ENCODE measurements at regions not wholly inside any gene's neighbourhood (a gene's known extent, or its start where the extent isn't known, plus 50 kb on each side); places are given as distances from the start of the nearest gene placed in this dataset.
A peak's percentile ranks its signal among the peaks of the same experiment; 100 is the strongest.

DNA sequence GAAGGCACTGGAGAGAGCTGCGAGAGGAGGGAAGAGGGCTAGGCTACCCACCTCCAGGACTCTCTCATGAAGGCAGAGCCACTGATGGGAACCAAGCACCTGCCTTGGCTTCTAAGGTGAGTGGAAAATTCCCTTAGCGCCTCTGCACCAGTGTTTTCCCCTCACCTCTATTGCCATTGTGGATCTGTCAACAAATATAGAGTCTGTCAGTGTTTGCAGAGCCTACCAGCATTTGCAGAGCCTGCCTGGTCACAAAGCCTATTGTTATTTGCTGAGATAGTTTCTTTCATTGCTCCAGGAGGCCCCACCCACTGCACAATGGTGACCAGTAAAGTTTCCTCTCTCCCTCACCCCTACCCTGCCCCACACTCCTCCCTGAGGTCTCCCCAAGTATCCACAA, 141.9 kb downstream of the MRPL14 start (continued):
- no peak for TF ChIP-seq FOXP1 (IDR thresholded peaks at IDR 0.05)
- TF ChIP-seq FOXP1 (CRISPR knock-in tag; IDR thresholded peaks at IDR 0.05), result peak; percentile 58
- peak; percentile 15; the same call in 1 of the 2 replicates for TF ChIP-seq RXRB (CRISPR knock-in tag; IDR thresholded peaks at IDR 0.05; ENCODE audit: borderline replicate concordance)
- TF ChIP-seq RFX1 (IDR thresholded peaks at IDR 0.05), result no peak

DNA sequence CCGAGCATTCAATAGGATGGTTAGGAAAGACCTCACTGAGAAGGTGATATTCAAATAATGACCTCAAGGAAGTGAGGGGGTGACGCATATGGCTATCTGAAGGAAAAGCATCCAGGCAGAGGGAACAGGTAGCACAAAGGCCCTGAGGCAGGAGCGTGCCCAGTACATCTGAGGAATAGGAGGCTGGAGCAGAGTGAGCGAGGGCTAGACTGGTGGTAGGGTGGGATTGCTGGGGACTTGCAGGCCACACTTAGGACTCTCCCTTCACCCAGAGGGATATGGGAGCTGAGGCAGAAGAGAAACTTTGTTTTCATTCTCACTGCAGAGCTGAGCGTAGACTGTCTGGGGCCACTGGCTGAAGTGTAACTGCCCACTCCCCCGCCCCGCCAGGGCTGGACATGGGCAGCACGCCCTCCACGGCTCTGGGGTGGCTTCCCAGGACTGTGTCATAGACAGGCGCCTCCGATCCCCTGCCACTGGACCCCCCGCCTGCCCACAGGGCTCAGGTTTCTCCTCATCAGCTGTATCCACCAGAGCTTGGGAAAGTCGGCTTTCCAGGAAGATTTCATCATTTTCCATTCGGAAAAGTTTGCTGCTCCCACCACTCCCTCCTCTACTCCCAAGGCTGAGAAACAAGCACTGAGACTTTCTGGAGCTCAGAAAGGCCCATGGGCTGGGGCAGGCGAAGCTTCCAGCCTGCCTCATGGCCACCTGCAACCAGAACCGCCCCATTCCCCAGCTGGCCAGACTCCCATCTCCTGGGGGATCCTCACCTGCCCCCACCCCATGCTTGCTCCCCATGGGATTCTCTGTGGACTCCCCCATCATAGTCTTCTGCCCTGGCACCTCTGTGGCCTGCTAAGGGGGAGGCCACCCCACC, 142.6 kb downstream of the MRPL14 start:
- Histone ChIP-seq H3K9me3 (ENCODE audit: low read length) (no peaks in the 10 kb centered on the region), H3K79me2 (ENCODE audit: insufficient read depth, low read length) (no peaks in the 10 kb centered on the region), H3K36me3 (replicated peaks in 1 of 2; ENCODE audit: control insufficient read depth in 1 of 2, insufficient read depth in 2 of 2, low read length in 2 of 2) (no peaks in the 10 kb centered on the region), H4K20me1 (ENCODE audit: insufficient read depth, low read length) (no peaks in the 10 kb centered on the region), H3K4me1 (ENCODE audit: insufficient read depth, low read length) (peaks cover 85% of the 10 kb centered on the region), H3K4me3 (replicated peaks in 1 of 3; ENCODE audit: insufficient read depth in 1 of 3, low read depth in 2 of 3, low read length in 3 of 3) (peak overlapping the region in 2 of 3 experiments; percentile 2 to 47; a peak in 3 of 6 replicates), H3K27me3 (ENCODE audit: control insufficient read depth in 1 of 2, insufficient read depth in 2 of 2, low read length in 2 of 2) (peaks cover 22 to 87% of the 10 kb centered on the region in 2 experiments), H3K4me2 (ENCODE audit: low read depth, low read length) (peak overlapping the region; percentile 60), H3K27ac (ENCODE audit: extremely low read length, insufficient read depth, low read length) (no peak overlapping the region), H2AFZ (ENCODE audit: low read length) (no peak overlapping the region), H3K9ac (ENCODE audit: insufficient read depth, low read depth, low read length) (no peak overlapping the region)
- intact Hi-C loops (cut with micrococcal nuclease; ENCODE audit: unreplicated experiment), result no loop called here
- in situ Hi-C loops (cut with HindIII; ENCODE audit: extremely low pct_ligation_motif_present, low pct_unique_long_range_greater_than_20kb), result no loop called here
- ATAC-seq (peak; percentile 49), FAIRE-seq (no peak), DNase-seq (ENCODE audit: low spot score) (no peak)
- ChIA-PET CTCF (ENCODE audit: low intra/inter-chr PET ratio, low total read pairs) (no interaction called here), POLR2A (no interaction called here)
- no TSS peak for BruUV-seq (replicated peaks)
- 36% methylated on average over 6 of the region's 16 CpGs for WGBS (ENCODE audit: low lambda C conversion rate)
- TF ChIP-seq, protein P1, sequence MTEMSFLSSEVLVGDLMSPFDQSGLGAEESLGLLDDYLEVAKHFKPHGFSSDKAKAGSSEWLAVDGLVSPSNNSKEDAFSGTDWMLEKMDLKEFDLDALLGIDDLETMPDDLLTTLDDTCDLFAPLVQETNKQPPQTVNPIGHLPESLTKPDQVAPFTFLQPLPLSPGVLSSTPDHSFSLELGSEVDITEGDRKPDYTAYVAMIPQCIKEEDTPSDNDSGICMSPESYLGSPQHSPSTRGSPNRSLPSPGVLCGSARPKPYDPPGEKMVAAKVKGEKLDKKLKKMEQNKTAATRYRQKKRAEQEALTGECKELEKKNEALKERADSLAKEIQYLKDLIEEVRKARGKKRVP (CRISPR knock-in tag; IDR thresholded peaks at IDR 0.05), result peak in 1 of 2 experiments; percentile 58; a peak in 2 of 4 replicates
- TF ChIP-seq RARA (CRISPR knock-in tag; IDR thresholded peaks at IDR 0.05), result peak; percentile 70; the same call in 1 of the 2 replicates
- TF ChIP-seq BCL6 (CRISPR knock-in tag; IDR thresholded peaks at IDR 0.05), result peak; percentile 97
- no peak for TF ChIP-seq POGZ (CRISPR knock-in tag; IDR thresholded peaks at IDR 0.05)
- TF ChIP-seq, protein P2, sequence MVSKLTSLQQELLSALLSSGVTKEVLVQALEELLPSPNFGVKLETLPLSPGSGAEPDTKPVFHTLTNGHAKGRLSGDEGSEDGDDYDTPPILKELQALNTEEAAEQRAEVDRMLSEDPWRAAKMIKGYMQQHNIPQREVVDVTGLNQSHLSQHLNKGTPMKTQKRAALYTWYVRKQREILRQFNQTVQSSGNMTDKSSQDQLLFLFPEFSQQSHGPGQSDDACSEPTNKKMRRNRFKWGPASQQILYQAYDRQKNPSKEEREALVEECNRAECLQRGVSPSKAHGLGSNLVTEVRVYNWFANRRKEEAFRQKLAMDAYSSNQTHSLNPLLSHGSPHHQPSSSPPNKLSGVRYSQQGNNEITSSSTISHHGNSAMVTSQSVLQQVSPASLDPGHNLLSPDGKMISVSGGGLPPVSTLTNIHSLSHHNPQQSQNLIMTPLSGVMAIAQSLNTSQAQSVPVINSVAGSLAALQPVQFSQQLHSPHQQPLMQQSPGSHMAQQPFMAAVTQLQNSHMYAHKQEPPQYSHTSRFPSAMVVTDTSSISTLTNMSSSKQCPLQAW (CRISPR knock-in tag; IDR thresholded peaks at IDR 0.05), result 0 out of 2 replicates have a peak, but pooled peaks have one; percentile 2
- TF ChIP-seq FOXK1 (CRISPR knock-in tag; IDR thresholded peaks at IDR 0.05; ENCODE audit: borderline replicate concordance, low read depth), result 0 out of 2 replicates have a peak, but pooled peaks have one; percentile 9
- TF ChIP-seq ZNF781 (CRISPR knock-in tag; IDR thresholded peaks at IDR 0.05; ENCODE audit: borderline replicate concordance, not compliant biosample characterization), result no peak
- TF ChIP-seq ZNF878 (CRISPR knock-in tag; IDR thresholded peaks at IDR 0.05), result 0 out of 2 replicates have a peak, but pooled peaks have one; percentile 31
- no peak for TF ChIP-seq LCORL (IDR thresholded peaks at IDR 0.05)
- TF ChIP-seq LCORL (CRISPR knock-in tag; IDR thresholded peaks at IDR 0.05), result peak; percentile 53
- TF ChIP-seq ATM (IDR thresholded peaks at IDR 0.05; ENCODE audit: borderline replicate concordance), result no peak
- TF ChIP-seq, protein P3, sequence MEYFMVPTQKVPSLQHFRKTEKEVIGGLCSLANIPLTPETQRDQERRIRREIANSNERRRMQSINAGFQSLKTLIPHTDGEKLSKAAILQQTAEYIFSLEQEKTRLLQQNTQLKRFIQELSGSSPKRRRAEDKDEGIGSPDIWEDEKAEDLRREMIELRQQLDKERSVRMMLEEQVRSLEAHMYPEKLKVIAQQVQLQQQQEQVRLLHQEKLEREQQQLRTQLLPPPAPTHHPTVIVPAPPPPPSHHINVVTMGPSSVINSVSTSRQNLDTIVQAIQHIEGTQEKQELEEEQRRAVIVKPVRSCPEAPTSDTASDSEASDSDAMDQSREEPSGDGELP (IDR thresholded peaks at IDR 0.05; ENCODE audit: borderline replicate concordance, low read depth), result peak; percentile 51; the same call in 1 of the 2 replicates
- TF ChIP-seq HMG20A (CRISPR knock-in tag; IDR thresholded peaks at IDR 0.05; ENCODE audit: borderline replicate concordance), result 0 out of 2 replicates have a peak, but pooled peaks have one; percentile 9
- TF ChIP-seq, protein P4, sequence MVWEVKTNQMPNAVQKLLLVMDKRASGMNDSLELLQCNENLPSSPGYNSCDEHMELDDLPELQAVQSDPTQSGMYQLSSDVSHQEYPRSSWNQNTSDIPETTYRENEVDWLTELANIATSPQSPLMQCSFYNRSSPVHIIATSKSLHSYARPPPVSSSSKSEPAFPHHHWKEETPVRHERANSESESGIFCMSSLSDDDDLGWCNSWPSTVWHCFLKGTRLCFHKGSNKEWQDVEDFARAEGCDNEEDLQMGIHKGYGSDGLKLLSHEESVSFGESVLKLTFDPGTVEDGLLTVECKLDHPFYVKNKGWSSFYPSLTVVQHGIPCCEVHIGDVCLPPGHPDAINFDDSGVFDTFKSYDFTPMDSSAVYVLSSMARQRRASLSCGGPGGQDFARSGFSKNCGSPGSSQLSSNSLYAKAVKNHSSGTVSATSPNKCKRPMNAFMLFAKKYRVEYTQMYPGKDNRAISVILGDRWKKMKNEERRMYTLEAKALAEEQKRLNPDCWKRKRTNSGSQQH (CRISPR knock-in tag; IDR thresholded peaks at IDR 0.05; ENCODE audit: low read depth), result peak; percentile 69; the same call in 1 of the 2 replicates
- peak; percentile 78; the same call in 1 of the 2 replicates for TF ChIP-seq SIX4 (CRISPR knock-in tag; IDR thresholded peaks at IDR 0.05)
